Loucy (cell line): ENCODE measurements at regions not wholly inside any gene's neighbourhood (a gene's known extent, or its start where the extent isn't known, plus 50 kb on each side); places are given as distances from the start of the nearest gene placed in this dataset.

Experiments used
- CTCF ChIP-seq: fragments of 200-600 bp; sonication (generic); conservative IDR thresholded peaks from 2 replicates; pipeline ENCODE4 v1.5.1; 2014; ENCODE audit warnings: mild to moderate bottlenecking, antibody characterized with exemption, low read length
- EZH2phosphoT487 ChIP-seq: fragments of 200-600 bp; IDR thresholded peaks from 2 replicates; pipeline ENCODE4 v1.6.1; 2018; ENCODE audit warnings: antibody characterized with exemption, mild to moderate bottlenecking, moderate library complexity, borderline replicate concordance

DNA sequence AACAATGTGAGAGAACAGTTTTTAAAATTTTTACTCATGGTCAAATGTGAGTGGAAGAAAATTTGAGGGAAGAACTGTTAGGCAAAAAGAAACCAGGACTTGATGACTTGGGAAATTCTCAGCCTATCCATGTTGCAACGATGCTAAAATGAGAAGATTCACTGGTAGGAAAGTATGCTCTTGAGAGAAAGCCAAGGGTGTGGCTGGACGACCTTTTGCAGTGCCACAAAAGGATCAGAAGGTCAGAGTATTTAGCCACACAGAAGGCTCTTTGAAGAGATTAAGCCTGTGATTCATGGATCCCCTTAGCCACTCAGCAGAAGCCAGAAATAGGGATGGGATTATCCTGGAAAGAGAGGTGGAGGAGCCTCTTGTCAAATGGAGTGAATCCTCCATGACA, 336.8 kb downstream of the LRIG3 start:
- TF ChIP-seq CTCF, result no peak
- no peak for TF ChIP-seq EZH2phosphoT487
